ENCODE measurements at regions not wholly inside any gene's neighbourhood (a gene's known extent, or its start where the extent isn't known, plus 50 kb on each side); places are given as distances from the start of the nearest gene placed in this dataset.

DNA sequence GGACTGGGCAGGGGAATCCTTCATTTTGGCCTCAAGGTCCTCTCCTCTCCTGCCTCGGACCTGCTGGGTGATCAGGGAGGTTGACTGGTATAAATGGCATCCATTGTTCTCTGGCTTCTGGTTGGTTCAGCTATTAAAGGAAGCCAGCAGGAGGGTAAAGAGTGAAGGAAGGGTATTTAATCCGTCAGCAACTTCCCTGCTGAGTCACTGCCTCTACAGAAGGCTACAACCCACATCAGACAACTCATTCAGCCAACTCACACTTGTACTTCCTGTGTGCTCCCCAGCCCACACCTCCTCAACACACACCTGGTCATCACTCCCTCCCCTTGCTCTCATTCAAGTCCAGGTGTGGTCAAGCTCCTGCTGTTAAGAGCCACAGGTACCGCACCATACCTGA lies 68.3 kb upstream of the MRPS9 start:
- TF ChIP-seq, protein P1, sequence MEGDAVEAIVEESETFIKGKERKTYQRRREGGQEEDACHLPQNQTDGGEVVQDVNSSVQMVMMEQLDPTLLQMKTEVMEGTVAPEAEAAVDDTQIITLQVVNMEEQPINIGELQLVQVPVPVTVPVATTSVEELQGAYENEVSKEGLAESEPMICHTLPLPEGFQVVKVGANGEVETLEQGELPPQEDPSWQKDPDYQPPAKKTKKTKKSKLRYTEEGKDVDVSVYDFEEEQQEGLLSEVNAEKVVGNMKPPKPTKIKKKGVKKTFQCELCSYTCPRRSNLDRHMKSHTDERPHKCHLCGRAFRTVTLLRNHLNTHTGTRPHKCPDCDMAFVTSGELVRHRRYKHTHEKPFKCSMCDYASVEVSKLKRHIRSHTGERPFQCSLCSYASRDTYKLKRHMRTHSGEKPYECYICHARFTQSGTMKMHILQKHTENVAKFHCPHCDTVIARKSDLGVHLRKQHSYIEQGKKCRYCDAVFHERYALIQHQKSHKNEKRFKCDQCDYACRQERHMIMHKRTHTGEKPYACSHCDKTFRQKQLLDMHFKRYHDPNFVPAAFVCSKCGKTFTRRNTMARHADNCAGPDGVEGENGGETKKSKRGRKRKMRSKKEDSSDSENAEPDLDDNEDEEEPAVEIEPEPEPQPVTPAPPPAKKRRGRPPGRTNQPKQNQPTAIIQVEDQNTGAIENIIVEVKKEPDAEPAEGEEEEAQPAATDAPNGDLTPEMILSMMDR (IDR thresholded peaks at IDR 0.05; ENCODE audit: low read depth, low read length), result no peak
- TF ChIP-seq EZH2phosphoT487 (IDR thresholded peaks at IDR 0.05; ENCODE audit: low read depth), result no peak

Data from OCI-LY3 (cell line).